ENCODE measurements at regions not wholly inside any gene's neighbourhood (a gene's known extent, or its start where the extent isn't known, plus 50 kb on each side); places are given as distances from the start of the nearest gene placed in this dataset.
"Not testable (repeated sequence)": the region's sequence is repeated elsewhere in the genome, so short reads cannot be mapped to it uniquely, and the experiment has no call there.

GRCh38 chr16:27625050-27625697 is 75.2 kb downstream of the KATNIP start:
- Histone ChIP-seq H3K9me3 (no peaks in the 10 kb centered on the region), H3K4me3 (no peak overlapping the region), H3K4me1 (no peaks in the 10 kb centered on the region), H3K27ac (no peak overlapping the region), H3K36me3 (peaks cover 4% of the 10 kb centered on the region), H3K27me3 (no peaks in the 10 kb centered on the region)
- TF ChIP-seq, protein P1, sequence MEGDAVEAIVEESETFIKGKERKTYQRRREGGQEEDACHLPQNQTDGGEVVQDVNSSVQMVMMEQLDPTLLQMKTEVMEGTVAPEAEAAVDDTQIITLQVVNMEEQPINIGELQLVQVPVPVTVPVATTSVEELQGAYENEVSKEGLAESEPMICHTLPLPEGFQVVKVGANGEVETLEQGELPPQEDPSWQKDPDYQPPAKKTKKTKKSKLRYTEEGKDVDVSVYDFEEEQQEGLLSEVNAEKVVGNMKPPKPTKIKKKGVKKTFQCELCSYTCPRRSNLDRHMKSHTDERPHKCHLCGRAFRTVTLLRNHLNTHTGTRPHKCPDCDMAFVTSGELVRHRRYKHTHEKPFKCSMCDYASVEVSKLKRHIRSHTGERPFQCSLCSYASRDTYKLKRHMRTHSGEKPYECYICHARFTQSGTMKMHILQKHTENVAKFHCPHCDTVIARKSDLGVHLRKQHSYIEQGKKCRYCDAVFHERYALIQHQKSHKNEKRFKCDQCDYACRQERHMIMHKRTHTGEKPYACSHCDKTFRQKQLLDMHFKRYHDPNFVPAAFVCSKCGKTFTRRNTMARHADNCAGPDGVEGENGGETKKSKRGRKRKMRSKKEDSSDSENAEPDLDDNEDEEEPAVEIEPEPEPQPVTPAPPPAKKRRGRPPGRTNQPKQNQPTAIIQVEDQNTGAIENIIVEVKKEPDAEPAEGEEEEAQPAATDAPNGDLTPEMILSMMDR (IDR thresholded peaks at IDR 0.05), result no peak
- ATAC-seq (peak; percentile 49), DNase-seq (no peak)
- intact Hi-C loops (cut with DNase I), result no loop called here

DNA sequence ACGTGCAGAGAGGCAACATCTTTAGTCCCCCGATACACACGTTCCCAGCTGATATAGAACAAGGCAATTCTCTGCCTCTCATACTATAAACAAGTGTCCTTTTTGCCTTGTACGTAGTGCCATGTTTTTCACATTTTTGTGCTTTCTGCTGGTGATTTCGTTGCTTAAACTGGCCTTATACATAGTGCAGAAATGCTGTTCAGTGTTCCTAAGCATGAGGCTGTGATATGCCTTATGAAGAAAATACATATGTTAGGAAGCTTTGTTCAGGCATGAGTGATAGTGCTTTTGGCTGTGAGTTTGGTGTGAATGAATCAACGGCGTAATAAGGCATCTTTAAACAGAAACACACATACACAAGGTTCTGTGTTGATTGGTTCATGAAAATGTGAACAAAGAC is 77.2 kb downstream of the KATNIP start:
- H3K4me1 ChIP-seq, result no peaks in the 10 kb centered on the region
- no peak for ATAC-seq

DNA sequence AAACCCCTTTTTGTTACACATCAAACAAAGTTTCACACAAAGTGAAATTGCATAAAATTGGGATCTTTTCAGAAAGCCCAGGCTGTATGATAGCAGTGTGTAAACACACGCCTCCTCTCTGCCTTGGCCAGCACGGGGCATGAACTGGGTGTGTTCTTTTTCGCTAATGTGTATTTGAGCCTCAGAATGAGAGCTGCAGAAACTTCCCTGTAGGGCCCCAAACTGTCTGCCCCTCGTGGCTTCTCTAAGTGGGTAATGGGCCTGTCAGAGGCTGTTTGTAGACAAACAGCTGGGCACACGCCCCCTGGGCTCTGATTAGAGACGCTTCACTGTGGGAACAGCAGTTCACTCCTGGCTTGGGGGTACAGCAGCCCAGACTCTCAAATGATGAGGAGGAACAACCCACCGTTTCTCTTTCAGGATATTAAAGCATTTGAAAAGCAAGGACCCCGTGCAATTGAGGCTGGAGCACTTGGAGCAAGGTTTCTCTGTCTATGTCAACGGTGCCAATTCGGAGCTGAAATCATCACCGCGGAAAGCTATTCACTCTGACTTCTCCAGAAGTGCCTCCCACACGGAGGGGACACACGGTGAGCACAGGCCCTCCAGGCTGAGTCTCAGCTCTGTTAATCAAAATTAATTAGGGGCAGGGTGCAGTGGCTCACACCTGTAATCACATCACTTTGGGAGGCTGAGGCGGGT is 78.4 kb downstream of the KATNIP start:
- TF ChIP-seq, protein P1 (IDR thresholded peaks at IDR 0.05), result no peak
- Histone ChIP-seq H3K4me3 (no peak overlapping the region), H3K27ac (no peak overlapping the region), H3K36me3 (no peaks in the 10 kb centered on the region), H3K27me3 (no peaks in the 10 kb centered on the region), H3K4me1 (no peaks in the 10 kb centered on the region), H3K9me3 (no peaks in the 10 kb centered on the region)
- intact Hi-C loops (cut with DNase I), result no loop called here
- ATAC-seq (no peak), DNase-seq (no peak)

More for the DNA sequence above, 77.2 kb downstream of the KATNIP start:
- Histone ChIP-seq H3K9me3 (no peaks in the 10 kb centered on the region), H3K27ac (no peak overlapping the region), H3K27me3 (no peaks in the 10 kb centered on the region), H3K4me3 (no peak overlapping the region), H3K36me3 (no peaks in the 10 kb centered on the region)
- intact Hi-C loops (cut with DNase I), result no loop called here
- TF ChIP-seq, protein P1 (IDR thresholded peaks at IDR 0.05), result no peak
- no peak for DNase-seq

DNA sequence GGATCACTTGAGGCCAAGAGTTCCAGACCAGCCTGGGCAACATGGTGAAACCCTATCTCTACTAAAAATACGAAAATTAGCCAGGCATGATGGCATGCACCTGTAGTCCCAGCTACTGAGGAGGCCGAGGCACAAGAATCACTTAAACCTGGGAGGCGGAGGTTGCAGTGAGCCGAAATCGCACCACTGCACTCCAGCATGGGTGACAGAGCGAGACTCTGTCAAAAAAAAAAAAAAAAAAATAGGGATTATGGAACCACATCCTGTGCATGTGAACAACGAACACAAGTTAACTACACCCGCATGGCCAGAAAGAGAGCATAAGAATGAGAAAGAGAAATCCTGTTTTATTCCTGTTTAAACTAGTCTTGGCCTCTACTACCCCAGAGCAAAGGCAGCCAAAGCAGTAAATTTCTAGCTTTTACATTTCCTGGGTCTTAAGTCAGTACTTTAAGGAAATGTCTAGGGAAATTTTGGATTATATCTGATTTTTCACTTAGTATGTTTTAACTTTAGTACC is 79.1 kb downstream of the KATNIP start:
- H3K27me3 ChIP-seq; H3K36me3 ChIP-seq; H3K9me3 ChIP-seq; H3K27ac ChIP-seq; H3K4me3 ChIP-seq; intact Hi-C loops (cut with DNase I); ATAC-seq; DNase-seq; H3K4me1 ChIP-seq: not testable (repeated sequence)

GRCh38 chr16:27632216-27632615 is 82.3 kb downstream of the KATNIP start:
- Histone ChIP-seq H3K9me3 (no peaks in the 10 kb centered on the region), H3K27ac (no peak overlapping the region), H3K4me1 (no peaks in the 10 kb centered on the region), H3K36me3 (peaks cover 8% of the 10 kb centered on the region), H3K4me3 (no peak overlapping the region), H3K27me3 (no peaks in the 10 kb centered on the region)
- DNase-seq (no peak), ATAC-seq (no peak)
- TF ChIP-seq, protein P1 (IDR thresholded peaks at IDR 0.05), result no peak
- intact Hi-C loops (cut with DNase I), result no loop called here

GRCh38 chr16:27633221-27633620 is 83.3 kb downstream of the KATNIP start:
- Histone ChIP-seq H3K4me1 (no peaks in the 10 kb centered on the region), H3K36me3 (peaks cover 8% of the 10 kb centered on the region), H3K4me3 (no peak overlapping the region), H3K27me3 (no peaks in the 10 kb centered on the region), H3K27ac (no peak overlapping the region), H3K9me3 (no peaks in the 10 kb centered on the region)
- no peak for DNase-seq
- no peak for ATAC-seq
- intact Hi-C loops (cut with DNase I), result no loop called here
- TF ChIP-seq, protein P1 (IDR thresholded peaks at IDR 0.05), result no peak
